IMR-90 (cell line): ENCODE measurements at regions not wholly inside any gene's neighbourhood (a gene's known extent, or its start where the extent isn't known, plus 50 kb on each side); places are given as distances from the start of the nearest gene placed in this dataset.

ENCODE experiments used
- ATAC-seq: fragments of 200-7000 bp; cut with Tn5 transposase; 2 replicates; pipeline ENCODE4 v1.9.1; 2020; ENCODE audit warnings: low read depth, mild to moderate bottlenecking, moderate library complexity
- BruUV-seq: library from RNA; stranded (reverse); fragments of 400-500 nt; replicated peaks from 2 replicates; lab custom pipeline; 2021; lab: Mats Ljungman, UMichigan
- CTCF ChIA-PET: fragments of 300-600 bp; formaldehyde crosslinking; extraction: SDS; loops from one replicate; lab custom pipeline; 2021; ENCODE audit warnings: antibody characterized with exemption; lab: Yijun Ruan, JAX
- POLR2A ChIA-PET: fragments of 300-600 bp; sonication (Branson Sonifier 250); formaldehyde crosslinking; loops from one replicate; lab custom pipeline; 2022; ENCODE audit warnings: antibody characterized with exemption; ENCODE audit not compliant: unreplicated experiment; lab: Charles Lee
- DNase-seq: peaks from one replicate; pipeline ENCODE4 v3.0.0; 2013
- H2AFZ ChIP-seq: replicated peaks from 2 replicates; pipeline ENCODE3; 2013; ENCODE audit warnings: low read length, mild to moderate bottlenecking; ENCODE audit not compliant: poor library complexity
- H2AK5ac ChIP-seq: 2 replicates; pipeline ENCODE4 v1.6.1; 2013; ENCODE audit warnings: low read depth, low read length, inconsistent platforms
- H2AK9ac ChIP-seq: replicated peaks from 2 replicates; pipeline ENCODE3; 2013; ENCODE audit warnings: mild to moderate bottlenecking, low read depth, low read length, moderate library complexity; ENCODE audit not compliant: poor library complexity
- H2BK120ac ChIP-seq: 2 replicates; pipeline ENCODE4 v1.6.1; 2013; ENCODE audit warnings: low read depth, low read length, inconsistent platforms
- H2BK15ac ChIP-seq: 3 replicates; pipeline ENCODE4 v1.6.1; 2013; ENCODE audit warnings: low read depth, low read length, inconsistent platforms
- H2BK20ac ChIP-seq: 2 replicates; pipeline ENCODE4 v1.6.1; 2013; ENCODE audit warnings: low read depth, mild to moderate bottlenecking, inconsistent platforms, low read length, moderate library complexity
- H2BK5ac ChIP-seq: 2 replicates; pipeline ENCODE4 v1.6.1; 2013; ENCODE audit warnings: mild to moderate bottlenecking, low read depth, low read length, inconsistent platforms; ENCODE audit not compliant: poor library complexity, severe bottlenecking
- H3K14ac ChIP-seq: replicated peaks from 2 replicates; pipeline ENCODE4 v1.6.1; 2013; ENCODE audit warnings: low read depth, low read length, inconsistent platforms
- H3K18ac ChIP-seq: 2 replicates; pipeline ENCODE4 v1.6.1; 2013; ENCODE audit warnings: low read depth, low read length, control low read depth
- H3K23ac ChIP-seq: 2 replicates; pipeline ENCODE4 v1.6.1; 2013; ENCODE audit warnings: low read depth, low read length, inconsistent platforms
- H3K27ac ChIP-seq: 2 replicates; pipeline ENCODE4 v1.5.1; 2013; ENCODE audit warnings: mild to moderate bottlenecking, control low read depth, low read length; ENCODE audit not compliant: insufficient read depth
- H3K27me3 ChIP-seq: 2 replicates; pipeline ENCODE4 v1.6.1; 2013; ENCODE audit warnings: low read length; ENCODE audit not compliant: control insufficient read depth, insufficient read depth
- H3K36me3 ChIP-seq: 2 replicates; pipeline ENCODE4 v1.6.1; 2013; ENCODE audit warnings: low read length, mixed read lengths; ENCODE audit not compliant: control insufficient read depth, insufficient read depth
- H3K4ac ChIP-seq: 2 replicates; pipeline ENCODE4 v1.6.1; 2013; ENCODE audit warnings: low read depth, low read length, inconsistent platforms
- H3K4me1 ChIP-seq: 2 replicates; pipeline ENCODE4 v1.6.1; 2013; ENCODE audit warnings: low read length, mixed read lengths; ENCODE audit not compliant: control insufficient read depth, insufficient read depth
- H3K4me2 ChIP-seq: 2 replicates; pipeline ENCODE4 v1.6.1; 2013; ENCODE audit warnings: low read depth, mild to moderate bottlenecking, control low read depth, low read length, moderate library complexity
- H3K4me3 ChIP-seq: 2 replicates; pipeline ENCODE4 v1.5.1; 2013; ENCODE audit warnings: low read depth, mild to moderate bottlenecking, control low read depth, low read length, moderate library complexity; ENCODE audit not compliant: insufficient read depth
- H3K56ac ChIP-seq: 2 replicates; pipeline ENCODE4 v1.6.1; 2013; ENCODE audit warnings: low read length, inconsistent platforms; ENCODE audit not compliant: insufficient read depth; ENCODE audit errors: extremely low read depth
- H3K79me1 ChIP-seq, 2 experiments: 2 replicates each; pipeline ENCODE4 v1.6.1; 2013; ENCODE audit warnings: low read length in 2 of 2, inconsistent platforms in 1 of 2, low read depth in 1 of 2
- H3K9ac ChIP-seq: 2 replicates; pipeline ENCODE4 v1.6.1; 2013; ENCODE audit warnings: low read depth, low read length, control low read depth
- H3K9me1 ChIP-seq: 2 replicates; pipeline ENCODE4 v1.6.1; 2013; ENCODE audit warnings: low read length, inconsistent platforms; ENCODE audit not compliant: insufficient read depth
- H3K9me3 ChIP-seq: 2 replicates; pipeline ENCODE4 v1.6.1; 2013; ENCODE audit warnings: low read length; ENCODE audit not compliant: control insufficient read depth, insufficient read depth
- H4K20me1 ChIP-seq: 2 replicates; pipeline ENCODE4 v1.6.1; 2013; ENCODE audit warnings: low read length, inconsistent platforms; ENCODE audit not compliant: insufficient read depth
- H4K5ac ChIP-seq: 2 replicates; pipeline ENCODE4 v1.6.1; 2013; ENCODE audit warnings: mild to moderate bottlenecking, low read depth, low read length, control low read depth
- H4K8ac ChIP-seq, 2 experiments: 2 replicates each; pipeline ENCODE4 v1.6.1; 2013; ENCODE audit warnings: low read depth in 2 of 2, low read length in 2 of 2, control low read depth in 1 of 2, inconsistent platforms in 1 of 2
- H4K91ac ChIP-seq: 2 replicates; pipeline ENCODE4 v1.6.1; 2013; ENCODE audit warnings: low read depth, low read length, inconsistent platforms; ENCODE audit not compliant: insufficient read depth
- MXI1 ChIP-seq: IDR thresholded peaks from 2 replicates; pipeline ENCODE4 v1.6.1; 2012; ENCODE audit warnings: low read depth, mild to moderate bottlenecking, low read length, moderate library complexity, borderline replicate concordance
- RCOR1 ChIP-seq: IDR thresholded peaks from 2 replicates; pipeline ENCODE4 v1.6.1; 2012; ENCODE audit warnings: mild to moderate bottlenecking, low read length, improper control_type of control experiment; ENCODE audit not compliant: insufficient replicate concordance
- SMC3 ChIP-seq: fragments of 150-350 bp; IDR thresholded peaks from 2 replicates; pipeline ENCODE4 v1.6.1; 2016; ENCODE audit warnings: low read depth, mild to moderate bottlenecking, antibody characterized with exemption, low read length, moderate library complexity
- WGBS, 2 experiments: methylation state at CpG; one replicate each; pipeline versions ENCODE4 v1.1.5 to v1.1.7; 2013; ENCODE audit warnings: missing lambda C conversion rate in 2 of 2; ENCODE audit not compliant: insufficient read length in 1 of 2; ENCODE audit errors: extremely low coverage in 2 of 2; 5-methylcytosine and 5-hydroxymethylcytosine counted together
- dilution Hi-C: fragments of 300-500 bp; cut with HindIII; formaldehyde crosslinking; loops from one replicate; pipeline ENCODE4 v1.14.3; 2018; ENCODE audit warnings: low sequenced_read_pairs; ENCODE audit not compliant: unreplicated experiment
- in situ Hi-C: fragments of 300-500 bp; cut with MboI; formaldehyde crosslinking; loops from 3 replicates; pipeline ENCODE4 v1.14.3; 2019; ENCODE audit warnings: low sequenced_read_pairs, inconsistent platforms, mixed read lengths
- intact Hi-C: fragments of 100-400 bp; cut with micrococcal nuclease; formaldehyde crosslinking; loops from 2 replicates; pipeline ENCODE4 v1.10.0; 2022

DNA sequence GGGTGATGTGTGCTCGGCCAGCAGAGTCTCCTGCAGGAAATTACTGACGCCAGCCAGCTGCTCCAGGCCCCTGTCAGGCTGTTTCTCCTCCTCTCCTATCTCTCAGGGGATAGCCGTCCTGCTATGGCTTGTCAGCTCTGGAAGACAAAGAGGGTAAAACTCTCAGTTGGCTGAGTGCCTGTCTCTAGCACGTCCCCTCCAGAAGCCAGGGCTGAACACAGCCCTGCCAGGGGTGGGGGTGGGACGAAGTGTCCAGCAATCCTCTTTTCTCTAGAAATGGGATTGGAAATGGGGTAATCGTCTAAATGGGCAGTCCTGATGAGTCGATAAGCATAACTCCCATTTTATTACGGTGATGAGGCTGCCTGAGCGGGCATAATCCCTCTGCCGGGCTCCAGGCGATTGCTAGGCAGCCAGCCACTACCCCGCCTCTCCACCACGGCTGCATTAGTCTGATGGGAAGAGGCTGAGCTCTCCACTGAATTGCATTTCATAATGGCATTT is 89.1 kb upstream of the GNAO1 start:
- Histone ChIP-seq H2BK120ac (no peak overlapping the region), H2BK15ac (no peak overlapping the region), H2BK5ac (no peak overlapping the region), H3K9me1 (no peaks in the 10 kb centered on the region), H2AFZ (peak overlapping the region; percentile 23), H3K4me2 (no peak overlapping the region), H3K36me3 (no peaks in the 10 kb centered on the region), H3K9ac (no peak overlapping the region), H3K4me1 (no peaks in the 10 kb centered on the region), H3K18ac (no peak overlapping the region), H3K56ac (no peak overlapping the region), H3K27me3 (no peaks in the 10 kb centered on the region; the same call in 1 of the 2 replicates), H4K20me1 (no peaks in the 10 kb centered on the region), H3K4me3 (no peak overlapping the region), H3K4ac (no peak overlapping the region), H4K8ac (no peak overlapping the region), H4K91ac (no peak overlapping the region), H3K23ac (no peak overlapping the region), H4K5ac (no peak overlapping the region), H3K27ac (no peak overlapping the region), H2BK20ac (no peak overlapping the region), H2AK5ac (no peak overlapping the region), H3K9me3 (no peaks in the 10 kb centered on the region), H2AK9ac (no peak overlapping the region), H3K14ac (no peak overlapping the region), H3K79me1 (no peaks in the 10 kb centered on the region)
- dilution Hi-C loops: no loop called here
- intact Hi-C loops: no loop called here
- ATAC-seq: no peak; the same call in 1 of the 2 replicates
- no CpG with 5 or more reads among the region's 13 CpGs for WGBS, 2 experiments
- BruUV-seq: no TSS peak
- CTCF ChIA-PET: no interaction called here
- TF ChIP-seq SMC3 (no peak), MXI1 (no peak), RCOR1 (no peak)
- in situ Hi-C loops: no loop called here
- POLR2A ChIA-PET: no interaction called here
- no peak for DNase-seq
